ENCODE measurements at regions not wholly inside any gene's neighbourhood (a gene's known extent, or its start where the extent isn't known, plus 50 kb on each side); places are given as distances from the start of the nearest gene placed in this dataset.

DNA sequence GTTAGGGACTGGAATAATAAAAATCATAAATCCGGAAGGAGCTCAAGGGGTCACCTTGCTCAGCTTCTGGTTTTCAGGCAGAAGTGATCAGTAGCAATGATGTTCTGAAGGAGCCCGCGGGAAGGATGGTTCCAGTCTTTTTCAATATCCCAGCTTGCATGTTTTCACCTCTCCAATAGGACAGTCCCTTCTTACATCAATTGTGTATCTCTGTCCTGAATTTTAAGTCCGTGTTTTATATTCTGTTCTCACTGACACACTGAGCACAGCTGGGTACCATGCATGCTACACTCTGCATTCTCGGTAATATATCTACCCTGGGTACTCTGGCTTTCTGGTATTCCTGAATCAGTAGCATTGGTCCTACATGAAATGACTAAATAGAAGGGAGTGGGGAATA lies 55.2 kb upstream of the SLC35B4 start:
- no peak for TF ChIP-seq POLR2A (IDR thresholded peaks at IDR 0.05)
- TF ChIP-seq, protein P1, sequence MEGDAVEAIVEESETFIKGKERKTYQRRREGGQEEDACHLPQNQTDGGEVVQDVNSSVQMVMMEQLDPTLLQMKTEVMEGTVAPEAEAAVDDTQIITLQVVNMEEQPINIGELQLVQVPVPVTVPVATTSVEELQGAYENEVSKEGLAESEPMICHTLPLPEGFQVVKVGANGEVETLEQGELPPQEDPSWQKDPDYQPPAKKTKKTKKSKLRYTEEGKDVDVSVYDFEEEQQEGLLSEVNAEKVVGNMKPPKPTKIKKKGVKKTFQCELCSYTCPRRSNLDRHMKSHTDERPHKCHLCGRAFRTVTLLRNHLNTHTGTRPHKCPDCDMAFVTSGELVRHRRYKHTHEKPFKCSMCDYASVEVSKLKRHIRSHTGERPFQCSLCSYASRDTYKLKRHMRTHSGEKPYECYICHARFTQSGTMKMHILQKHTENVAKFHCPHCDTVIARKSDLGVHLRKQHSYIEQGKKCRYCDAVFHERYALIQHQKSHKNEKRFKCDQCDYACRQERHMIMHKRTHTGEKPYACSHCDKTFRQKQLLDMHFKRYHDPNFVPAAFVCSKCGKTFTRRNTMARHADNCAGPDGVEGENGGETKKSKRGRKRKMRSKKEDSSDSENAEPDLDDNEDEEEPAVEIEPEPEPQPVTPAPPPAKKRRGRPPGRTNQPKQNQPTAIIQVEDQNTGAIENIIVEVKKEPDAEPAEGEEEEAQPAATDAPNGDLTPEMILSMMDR (IDR thresholded peaks at IDR 0.05), result no peak
